ENCODE measurements at regions not wholly inside any gene's neighbourhood (a gene's known extent, or its start where the extent isn't known, plus 50 kb on each side); places are given as distances from the start of the nearest gene placed in this dataset.

DNA sequence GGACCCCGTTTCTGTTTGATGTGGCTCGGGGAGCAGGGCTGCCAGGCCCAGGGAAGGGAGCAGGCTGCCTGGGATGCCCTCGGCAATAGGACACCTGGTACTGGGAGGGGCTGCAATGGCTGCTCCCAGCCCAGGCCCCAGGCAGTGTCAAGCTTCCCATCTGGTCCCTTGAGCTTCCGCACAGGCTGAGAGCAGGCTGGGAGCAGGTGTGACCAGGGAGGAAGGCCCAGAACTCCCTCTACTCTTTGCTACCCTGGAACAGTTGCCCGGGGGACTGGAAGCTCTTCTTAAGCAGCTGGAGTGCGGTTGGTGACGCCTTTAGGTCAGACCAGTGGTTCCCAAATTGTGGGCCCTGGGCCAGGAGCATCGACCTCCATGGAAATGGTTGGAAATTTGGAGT, 186.9 kb downstream of the GADD45G start:
- WGBS, 2 donors, result 52 to 79% methylated on average over 8 of the region's 8 CpGs
- H3K4me1 ChIP-seq (ENCODE audit: control insufficient read depth in 2 of 2, insufficient read depth in 2 of 2, low read length in 1 of 2), result peaks cover 2 to 11% of the 10 kb centered on the region in 2 donors
- H3K4me3 ChIP-seq (ENCODE audit: low read depth in 1 of 2, low read length in 2 of 2), result no peak overlapping the region
- no peaks in the 10 kb centered on the region for H3K36me3 ChIP-seq (ENCODE audit: control insufficient read depth in 2 of 2, insufficient read depth in 2 of 2, low read length in 1 of 2)
- peaks cover 0 to 2% of the 10 kb centered on the region in 2 donors for H3K9me3 ChIP-seq (ENCODE audit: control insufficient read depth in 2 of 2, insufficient read depth in 1 of 2, low read depth in 1 of 2, low read length in 1 of 2)
- H3K27ac ChIP-seq (ENCODE audit: low read depth in 2 of 2, low read length in 1 of 2), result no peak overlapping the region
- H3K27me3 ChIP-seq (ENCODE audit: control insufficient read depth in 1 of 2, insufficient read depth in 2 of 2, low read length in 2 of 2), result no peaks in the 10 kb centered on the region

GRCh38 chr9:89792189-89793123, 187.6 kb downstream of the GADD45G start:
- H3K27ac ChIP-seq (ENCODE audit: low read depth in 2 of 2, low read length in 1 of 2), result no peak overlapping the region
- H3K27me3 ChIP-seq (ENCODE audit: control insufficient read depth in 1 of 2, insufficient read depth in 2 of 2, low read length in 2 of 2), result no peaks in the 10 kb centered on the region
- no peaks in the 10 kb centered on the region for H3K36me3 ChIP-seq (ENCODE audit: control insufficient read depth in 2 of 2, insufficient read depth in 2 of 2, low read length in 1 of 2)
- no peak overlapping the region for H3K4me3 ChIP-seq (ENCODE audit: low read depth in 1 of 2, low read length in 2 of 2)
- H3K9me3 ChIP-seq (ENCODE audit: control insufficient read depth in 2 of 2, insufficient read depth in 1 of 2, low read depth in 1 of 2, low read length in 1 of 2), result peaks cover 0 to 2% of the 10 kb centered on the region in 2 donors
- 79 to 86% methylated on average over 12 of the region's 12 CpGs for WGBS, 2 donors
- H3K4me1 ChIP-seq (ENCODE audit: control insufficient read depth in 2 of 2, insufficient read depth in 2 of 2, low read length in 1 of 2), result peaks cover 2 to 11% of the 10 kb centered on the region in 2 donors

GRCh38 chr9:89793124-89793495, 188.3 kb downstream of the GADD45G start:
- peaks cover 2 to 11% of the 10 kb centered on the region in 2 donors for H3K4me1 ChIP-seq (ENCODE audit: control insufficient read depth in 2 of 2, insufficient read depth in 2 of 2, low read length in 1 of 2)
- H3K27me3 ChIP-seq (ENCODE audit: control insufficient read depth in 1 of 2, insufficient read depth in 2 of 2, low read length in 2 of 2), result no peaks in the 10 kb centered on the region
- no peak overlapping the region for H3K27ac ChIP-seq (ENCODE audit: low read depth in 2 of 2, low read length in 1 of 2)
- H3K4me3 ChIP-seq (ENCODE audit: low read depth in 1 of 2, low read length in 2 of 2), result no peak overlapping the region
- no peaks in the 10 kb centered on the region for H3K36me3 ChIP-seq (ENCODE audit: control insufficient read depth in 2 of 2, insufficient read depth in 2 of 2, low read length in 1 of 2)
- H3K9me3 ChIP-seq (ENCODE audit: control insufficient read depth in 2 of 2, insufficient read depth in 1 of 2, low read depth in 1 of 2, low read length in 1 of 2), result peaks cover 0 to 2% of the 10 kb centered on the region in 2 donors
- WGBS, 2 donors, result 76 to 92% methylated on average over 5 of the region's 5 CpGs

GRCh38 chr9:89793551-89793950, 188.7 kb downstream of the GADD45G start:
- WGBS, 2 donors, result 85 to 89% methylated on average over 7 of the region's 7 CpGs
- no peak overlapping the region for H3K27ac ChIP-seq (ENCODE audit: low read depth in 2 of 2, low read length in 1 of 2)
- H3K4me3 ChIP-seq (ENCODE audit: low read depth in 1 of 2, low read length in 2 of 2), result no peak overlapping the region
- peaks cover 2 to 11% of the 10 kb centered on the region in 2 donors for H3K4me1 ChIP-seq (ENCODE audit: control insufficient read depth in 2 of 2, insufficient read depth in 2 of 2, low read length in 1 of 2)
- H3K36me3 ChIP-seq (ENCODE audit: control insufficient read depth in 2 of 2, insufficient read depth in 2 of 2, low read length in 1 of 2), result no peaks in the 10 kb centered on the region
- H3K27me3 ChIP-seq (ENCODE audit: control insufficient read depth in 1 of 2, insufficient read depth in 2 of 2, low read length in 2 of 2), result no peaks in the 10 kb centered on the region
- H3K9me3 ChIP-seq (ENCODE audit: control insufficient read depth in 2 of 2, insufficient read depth in 1 of 2, low read depth in 1 of 2, low read length in 1 of 2), result peaks cover 0 to 2% of the 10 kb centered on the region in 2 donors

- WGBS, 2 donors, result 67 to 77% methylated on average over 10 of the region's 10 CpGs
- peaks cover 0 to 11% of the 10 kb centered on the region in 2 donors for H3K4me1 ChIP-seq (ENCODE audit: control insufficient read depth in 2 of 2, insufficient read depth in 2 of 2, low read length in 1 of 2)
- H3K9me3 ChIP-seq (ENCODE audit: control insufficient read depth in 2 of 2, insufficient read depth in 1 of 2, low read depth in 1 of 2, low read length in 1 of 2), result no peaks in the 10 kb centered on the region
- no peaks in the 10 kb centered on the region for H3K27me3 ChIP-seq (ENCODE audit: control insufficient read depth in 1 of 2, insufficient read depth in 2 of 2, low read length in 2 of 2)
- H3K27ac ChIP-seq (ENCODE audit: low read depth in 2 of 2, low read length in 1 of 2), result no peak overlapping the region
- no peak overlapping the region for H3K4me3 ChIP-seq (ENCODE audit: low read depth in 1 of 2, low read length in 2 of 2)
- H3K36me3 ChIP-seq (ENCODE audit: control insufficient read depth in 2 of 2, insufficient read depth in 2 of 2, low read length in 1 of 2), result no peaks in the 10 kb centered on the region
Measured at GRCh38 chr9:89794918-89795317, 190.1 kb downstream of the GADD45G start.

DNA sequence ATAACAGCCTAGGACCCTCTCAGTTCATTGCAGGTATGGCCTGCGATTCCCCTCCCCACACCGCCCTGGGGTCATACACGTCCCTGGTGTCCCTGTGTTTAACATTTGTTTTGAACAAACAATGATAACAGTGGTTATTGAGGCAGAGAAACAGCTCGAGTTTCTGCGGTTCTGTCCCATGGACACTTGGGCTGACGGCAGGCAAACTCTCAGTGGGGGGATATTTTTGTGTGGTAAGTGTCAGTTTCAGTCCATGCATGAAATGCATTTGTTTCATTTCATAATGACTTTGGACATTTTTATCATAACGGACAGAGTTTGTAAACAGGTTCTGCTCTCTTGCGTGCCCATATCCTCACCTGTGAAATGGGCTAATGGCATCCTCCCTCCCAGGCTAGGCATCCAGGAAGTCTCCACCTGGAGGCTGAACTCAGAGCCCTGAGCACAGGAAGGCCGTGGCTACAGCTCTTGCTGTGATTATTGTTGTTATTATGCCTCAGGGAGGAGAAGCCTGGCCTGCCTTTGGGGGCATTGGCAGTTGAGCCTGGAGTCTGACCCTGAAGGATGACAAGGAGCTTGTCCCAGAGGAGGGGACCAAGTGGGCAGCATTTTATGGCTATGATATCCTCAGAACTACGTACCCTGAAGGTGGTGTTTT, 190.9 kb downstream of the GADD45G start:
- no peaks in the 10 kb centered on the region for H3K27me3 ChIP-seq (ENCODE audit: control insufficient read depth in 1 of 2, insufficient read depth in 2 of 2, low read length in 2 of 2)
- H3K4me1 ChIP-seq (ENCODE audit: control insufficient read depth in 2 of 2, insufficient read depth in 2 of 2, low read length in 1 of 2), result peaks cover 0 to 9% of the 10 kb centered on the region in 2 donors
- 80 to 84% methylated on average over 10 of the region's 10 CpGs for WGBS, 2 donors
- H3K4me3 ChIP-seq (ENCODE audit: low read depth in 1 of 2, low read length in 2 of 2), result no peak overlapping the region
- no peak overlapping the region for H3K27ac ChIP-seq (ENCODE audit: low read depth in 2 of 2, low read length in 1 of 2)
- H3K9me3 ChIP-seq (ENCODE audit: control insufficient read depth in 2 of 2, insufficient read depth in 1 of 2, low read depth in 1 of 2, low read length in 1 of 2), result no peaks in the 10 kb centered on the region
- H3K36me3 ChIP-seq (ENCODE audit: control insufficient read depth in 2 of 2, insufficient read depth in 2 of 2, low read length in 1 of 2), result no peaks in the 10 kb centered on the region

GRCh38 chr9:89796606-89797005, 191.8 kb downstream of the GADD45G start:
- H3K27ac ChIP-seq (ENCODE audit: low read depth in 2 of 2, low read length in 1 of 2), result no peak overlapping the region
- H3K9me3 ChIP-seq (ENCODE audit: control insufficient read depth in 2 of 2, insufficient read depth in 1 of 2, low read depth in 1 of 2, low read length in 1 of 2), result no peaks in the 10 kb centered on the region
- 86% methylated on average over 6 of the region's 6 CpGs for WGBS, 2 donors
- H3K27me3 ChIP-seq (ENCODE audit: control insufficient read depth in 1 of 2, insufficient read depth in 2 of 2, low read length in 2 of 2), result no peaks in the 10 kb centered on the region
- no peaks in the 10 kb centered on the region for H3K36me3 ChIP-seq (ENCODE audit: control insufficient read depth in 2 of 2, insufficient read depth in 2 of 2, low read length in 1 of 2)
- H3K4me3 ChIP-seq (ENCODE audit: low read depth in 1 of 2, low read length in 2 of 2), result no peak overlapping the region
- H3K4me1 ChIP-seq (ENCODE audit: control insufficient read depth in 2 of 2, insufficient read depth in 2 of 2, low read length in 1 of 2), result peaks cover 0 to 2% of the 10 kb centered on the region in 2 donors

DNA sequence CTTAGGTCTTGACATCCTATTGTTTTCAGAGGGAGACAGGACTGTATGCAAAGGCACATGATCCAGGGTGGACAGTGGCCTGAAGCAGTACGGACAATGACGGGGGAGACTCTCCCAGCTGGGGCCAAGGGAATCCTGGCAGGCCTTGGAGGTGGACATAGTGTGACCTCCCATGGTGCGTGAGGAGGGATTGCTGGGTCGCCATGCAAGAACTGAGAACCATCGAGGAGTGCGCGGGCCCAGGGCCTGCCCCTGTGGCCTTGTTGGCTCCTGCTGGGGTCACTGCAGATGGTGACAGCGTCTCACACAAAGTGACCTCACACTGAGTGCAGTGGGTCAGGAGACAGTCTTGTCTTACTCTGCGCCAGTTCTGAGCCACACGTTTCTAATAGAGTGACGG, 192.4 kb downstream of the GADD45G start:
- Histone ChIP-seq H3K27ac (ENCODE audit: low read depth in 2 of 2, low read length in 1 of 2) (no peak overlapping the region), H3K36me3 (ENCODE audit: control insufficient read depth in 2 of 2, insufficient read depth in 2 of 2, low read length in 1 of 2) (no peaks in the 10 kb centered on the region), H3K4me1 (ENCODE audit: control insufficient read depth in 2 of 2, insufficient read depth in 2 of 2, low read length in 1 of 2) (no peaks in the 10 kb centered on the region), H3K4me3 (ENCODE audit: low read depth in 1 of 2, low read length in 2 of 2) (no peak overlapping the region), H3K27me3 (ENCODE audit: control insufficient read depth in 1 of 2, insufficient read depth in 2 of 2, low read length in 2 of 2) (no peaks in the 10 kb centered on the region), H3K9me3 (ENCODE audit: control insufficient read depth in 2 of 2, insufficient read depth in 1 of 2, low read depth in 1 of 2, low read length in 1 of 2) (no peaks in the 10 kb centered on the region)
- 95 to 97% methylated on average over 11 of the region's 11 CpGs for whole genome bisulfite sequencing, 2 donors

DNA sequence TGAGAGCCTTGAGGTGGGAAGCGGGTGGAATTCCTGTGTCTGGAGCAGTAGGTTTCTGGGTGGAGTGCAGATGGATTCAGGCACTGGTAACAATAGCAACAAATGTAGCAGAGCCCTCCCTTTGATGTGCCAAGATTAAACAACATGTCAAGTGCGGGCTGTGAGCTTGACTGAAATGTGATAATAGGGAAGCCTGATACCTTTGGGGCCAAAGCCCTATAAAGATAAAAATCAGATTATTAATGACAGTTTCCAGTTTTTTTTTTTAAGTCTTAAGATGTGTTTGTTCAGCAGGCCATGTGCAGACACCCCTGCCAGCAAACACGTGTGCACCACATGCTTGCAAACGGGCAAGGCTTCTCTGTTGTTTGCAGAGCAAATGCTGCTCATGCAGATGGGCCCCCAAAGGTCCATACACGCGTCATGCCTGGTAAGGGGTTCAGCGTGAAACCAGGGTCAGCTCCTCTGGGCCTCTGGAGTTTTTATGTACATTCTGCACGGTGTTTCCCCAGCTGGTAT, 193.2 kb downstream of the GADD45G start:
- peaks cover 0 to 4% of the 10 kb centered on the region in 2 donors for H3K4me1 ChIP-seq (ENCODE audit: control insufficient read depth in 2 of 2, insufficient read depth in 2 of 2, low read length in 1 of 2)
- no peaks in the 10 kb centered on the region for H3K36me3 ChIP-seq (ENCODE audit: control insufficient read depth in 2 of 2, insufficient read depth in 2 of 2, low read length in 1 of 2)
- H3K27me3 ChIP-seq (ENCODE audit: control insufficient read depth in 1 of 2, insufficient read depth in 2 of 2, low read length in 2 of 2), result no peaks in the 10 kb centered on the region
- no peak overlapping the region for H3K4me3 ChIP-seq (ENCODE audit: low read depth in 1 of 2, low read length in 2 of 2)
- H3K27ac ChIP-seq (ENCODE audit: low read depth in 2 of 2, low read length in 1 of 2), result no peak overlapping the region
- WGBS, 2 donors, result 57 to 58% methylated on average over 8 of the region's 8 CpGs
- H3K9me3 ChIP-seq (ENCODE audit: control insufficient read depth in 2 of 2, insufficient read depth in 1 of 2, low read depth in 1 of 2, low read length in 1 of 2), result no peaks in the 10 kb centered on the region
